K562 (cell line): ENCODE measurements at regions not wholly inside any gene's neighbourhood (a gene's known extent, or its start where the extent isn't known, plus 50 kb on each side); places are given as distances from the start of the nearest gene placed in this dataset.

Experiments used
- ATAC-seq: fragments of 200-7000 bp; cut with Tn5 transposase; 3 replicates; pipeline ENCODE4 v1.9.1; 2020; ENCODE audit warnings: moderate library complexity
- BruUV-seq: library from RNA; stranded (reverse); fragments of 400-500 nt; replicated peaks from 2 replicates; lab custom pipeline; 2021; lab: Mats Ljungman, UMichigan
- CTCF ChIA-PET: fragments of 300-600 bp; formaldehyde crosslinking; extraction: SDS; loops from one replicate; lab custom pipeline; 2021; ENCODE audit warnings: low intra/inter-chr PET ratio; lab: Yijun Ruan, JAX
- POLR2A ChIA-PET: fragments of 300-600, 350-650 bp; sonication (Branson Sonifier 250); formaldehyde crosslinking; extraction: SDS; loops from one replicate; lab custom pipeline; 2021; ENCODE audit warnings: antibody characterized with exemption, inconsistent platforms; lab: Yijun Ruan, JAX
- DNase-seq, 4 experiments: peaks; one replicate each; pipeline versions ENCODE4 v3.0.0 to v3.0.0-alpha.2; 2011 to 2018; ENCODE audit warnings: low spot score in 3 of 4, mixed read lengths in 3 of 4; ENCODE audit errors: extremely low read depth in 1 of 4
- FAIRE-seq: peaks from 2 replicates; lab custom pipeline; 2011; peaks lifted over from hg19 to GRCh38; lab: Jason Lieb, UNC
- H2AFZ ChIP-seq: 2 replicates; pipeline ENCODE4 v1.6.0; 2011; ENCODE audit warnings: low read depth, low read length, control low read depth, inconsistent platforms
- H3K27ac ChIP-seq: fragments of 200-600 bp; 3 replicates; pipeline ENCODE4 v1.8.0; 2011; ENCODE audit warnings: low read depth, mild to moderate bottlenecking, control low read depth, inconsistent platforms, low read length, moderate library complexity, mixed read lengths; ENCODE audit errors: extremely low read depth
- H3K27me3 ChIP-seq, 2 experiments: fragments of 300-600 bp in 1 of 2; 2 replicates in 1 of 2; 3 replicates in 1 of 2; pipeline versions ENCODE4 v1.6.0 to v1.8.0; 2011; ENCODE audit warnings: inconsistent platforms in 2 of 2, low read length in 2 of 2, mild to moderate bottlenecking in 1 of 2, mixed read lengths in 1 of 2, moderate library complexity in 1 of 2; ENCODE audit not compliant: control insufficient read depth in 2 of 2, insufficient read depth in 2 of 2
- H3K36me3 ChIP-seq: fragments of 300-600 bp; 3 replicates; pipeline ENCODE4 v1.8.0; 2011; ENCODE audit warnings: mild to moderate bottlenecking, low read length, inconsistent platforms; ENCODE audit not compliant: control insufficient read depth, insufficient read depth
- H3K4me1 ChIP-seq, 2 experiments: fragments of 200-600 bp in 1 of 2; replicated peaks in 1 of 2; 2 replicates in 1 of 2; 3 replicates in 1 of 2; pipeline versions ENCODE4 v1.5.1 to v1.8.0; 2011; ENCODE audit warnings: inconsistent platforms in 2 of 2, low read length in 2 of 2, mild to moderate bottlenecking in 1 of 2, mixed read lengths in 1 of 2, moderate library complexity in 1 of 2; ENCODE audit not compliant: control insufficient read depth in 2 of 2, insufficient read depth in 2 of 2
- H3K4me2 ChIP-seq: 2 replicates; pipeline ENCODE4 v1.6.1; 2011; ENCODE audit warnings: low read length, control low read depth, inconsistent platforms, mixed read lengths; ENCODE audit not compliant: insufficient read depth
- H3K4me3 ChIP-seq: fragments of 200-600 bp; sonication (generic), shearing (Covaris generic); 2 replicates; pipeline ENCODE4 v1.5.1; 2016; ENCODE audit warnings: control low read depth, inconsistent platforms
- H3K79me2 ChIP-seq: fragments of 200-600 bp; 3 replicates; pipeline ENCODE4 v1.8.0; 2011; ENCODE audit warnings: low read length, inconsistent platforms; ENCODE audit not compliant: control insufficient read depth, insufficient read depth
- H3K9ac ChIP-seq, 2 experiments: 2 replicates each; pipeline versions ENCODE4 v1.6.0 to v1.6.1; 2011; ENCODE audit warnings: low read depth in 2 of 2, low read length in 2 of 2, control low read depth in 1 of 2, inconsistent platforms in 1 of 2, mild to moderate bottlenecking in 1 of 2, mixed read lengths in 1 of 2; ENCODE audit not compliant: insufficient read depth in 1 of 2
- H3K9me1 ChIP-seq: one replicate; pipeline ENCODE4 v1.6.0; 2011; ENCODE audit warnings: inconsistent platforms, mild to moderate bottlenecking, low read length, moderate library complexity; ENCODE audit not compliant: control insufficient read depth, insufficient read depth
- H3K9me3 ChIP-seq: replicated peaks from 2 replicates; pipeline ENCODE4 v1.5.1; 2011; ENCODE audit warnings: low read depth, low read length, inconsistent platforms; ENCODE audit not compliant: control insufficient read depth, insufficient read depth
- H4K20me1 ChIP-seq: replicated peaks from 2 replicates; pipeline ENCODE4 v1.6.1; 2011; ENCODE audit warnings: low read length, inconsistent platforms, mixed read lengths; ENCODE audit not compliant: control insufficient read depth, insufficient read depth
- ARID2 ChIP-seq: fragments of 450-650 bp; IDR thresholded peaks from 2 replicates; pipeline ENCODE4 v1.6.1; 2017; ENCODE audit warnings: antibody characterized with exemption, mild to moderate bottlenecking
- CHCHD3 ChIP-seq: fragments of 250-450 bp; sonication (Bioruptor Pico); IDR thresholded peaks from 2 replicates; pipeline ENCODE4 v2.1.2; 2022; ENCODE audit warnings: mild to moderate bottlenecking
- FOXJ3 ChIP-seq: sonication (generic); formaldehyde crosslinking; IDR thresholded peaks from 2 replicates; pipeline ENCODE4 v1.4.0; 2020; ENCODE audit warnings: mild to moderate bottlenecking, missing genetic modification reagents
- HMG20B ChIP-seq: fragments of 250-450 bp; sonication (Bioruptor Pico); IDR thresholded peaks from 2 replicates; pipeline ENCODE4 v1.5.0; 2021; ENCODE audit warnings: mild to moderate bottlenecking
- MTA1 ChIP-seq: fragments of 450-650 bp; IDR thresholded peaks from 2 replicates; pipeline ENCODE4 v1.6.1; 2017; ENCODE audit warnings: borderline replicate concordance
- RHOXF2B ChIP-seq: fragments of 250-450 bp; sonication (Bioruptor Pico); conservative IDR thresholded peaks from 2 replicates; pipeline ENCODE4 v1.5.1; 2021
- ZNF140 ChIP-seq: fragments of 250-450 bp; sonication (Bioruptor Pico); IDR thresholded peaks from 2 replicates; pipeline ENCODE4 v1.8.0; 2021; ENCODE audit warnings: moderate library complexity, mild to moderate bottlenecking, inconsistent platforms
- WGBS: fragments of 100-300 bp; shearing (Covaris generic); methylation state at CpG from one replicate; pipeline ENCODE4 v1.1.6; 2016; ENCODE audit warnings: low coverage, mixed read lengths; ENCODE audit not compliant: insufficient coverage; ENCODE audit errors: missing lambda C conversion rate; 5-methylcytosine and 5-hydroxymethylcytosine counted together
- in situ Hi-C: fragments of 300-500 bp; cut with MboI; formaldehyde crosslinking; loops from 4 replicates; pipeline ENCODE4 v1.15.0; 2018; ENCODE audit warnings: inconsistent platforms, mixed read lengths
- intact Hi-C: fragments of 100-400 bp; cut with micrococcal nuclease; formaldehyde crosslinking; loops from 2 replicates; pipeline ENCODE4 v1.14.2; 2022
- TF ChIP-seq, protein P1 (sequence below): fragments of 450-650 bp; formaldehyde crosslinking; conservative IDR thresholded peaks from 2 replicates; pipeline ENCODE4 v1.4.0; 2022; ENCODE audit warnings: mild to moderate bottlenecking, missing genetic modification characterization

- TF ChIP-seq MTA1 = no peak
Observed at GRCh38 chr1:72482736-72483413, 200.5 kb upstream of the NEGR1 start (continued).

DNA sequence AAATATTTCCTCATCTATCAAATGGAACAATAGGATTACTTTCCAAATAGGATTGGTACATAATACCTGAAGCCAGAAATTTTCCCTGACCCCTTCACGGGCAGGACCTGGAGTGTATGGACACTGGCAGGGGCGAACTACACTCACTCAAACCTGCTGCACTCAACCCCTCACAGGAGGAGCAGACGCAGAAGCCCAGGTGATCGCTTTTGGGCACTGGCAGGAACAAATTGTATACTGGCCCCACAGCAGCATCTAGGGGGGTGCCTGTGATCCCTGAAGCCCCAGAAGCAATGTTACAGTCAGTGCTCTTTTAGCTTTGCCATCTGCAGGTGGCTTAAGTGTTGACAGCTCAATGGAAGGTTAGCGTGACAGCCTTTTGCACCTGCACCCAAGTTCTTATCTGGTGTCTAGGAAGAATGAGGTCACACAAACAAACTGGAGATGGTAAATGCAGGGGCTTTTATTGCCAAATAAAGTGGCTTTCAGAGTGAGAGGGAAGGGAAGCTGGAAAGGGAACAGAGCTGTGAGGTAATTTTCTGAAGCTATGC lies 199.2 kb upstream of the NEGR1 start:
- no peak overlapping the region for H3K4me3 ChIP-seq
- no TSS peak for BruUV-seq
- in situ Hi-C loops (no loop called here), intact Hi-C loops (no loop called here)
- no peak for ATAC-seq
- no peaks in the 10 kb centered on the region for H3K4me1 ChIP-seq
- TF ChIP-seq HMG20B (CRISPR knock-in tag) = no peak
- no peak for TF ChIP-seq RHOXF2B (CRISPR knock-in tag)
- TF ChIP-seq, protein P1, sequence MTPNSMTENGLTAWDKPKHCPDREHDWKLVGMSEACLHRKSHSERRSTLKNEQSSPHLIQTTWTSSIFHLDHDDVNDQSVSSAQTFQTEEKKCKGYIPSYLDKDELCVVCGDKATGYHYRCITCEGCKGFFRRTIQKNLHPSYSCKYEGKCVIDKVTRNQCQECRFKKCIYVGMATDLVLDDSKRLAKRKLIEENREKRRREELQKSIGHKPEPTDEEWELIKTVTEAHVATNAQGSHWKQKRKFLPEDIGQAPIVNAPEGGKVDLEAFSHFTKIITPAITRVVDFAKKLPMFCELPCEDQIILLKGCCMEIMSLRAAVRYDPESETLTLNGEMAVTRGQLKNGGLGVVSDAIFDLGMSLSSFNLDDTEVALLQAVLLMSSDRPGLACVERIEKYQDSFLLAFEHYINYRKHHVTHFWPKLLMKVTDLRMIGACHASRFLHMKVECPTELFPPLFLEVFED (CRISPR knock-in tag) = no peak
- no peak for TF ChIP-seq FOXJ3 (CRISPR knock-in tag)
- no peak for TF ChIP-seq ARID2
- TF ChIP-seq CHCHD3 = no peak
- no peak for TF ChIP-seq ZNF140
- no peaks in the 10 kb centered on the region for H3K27me3 ChIP-seq
- WGBS = 0% methylated on average over 5 of the region's 5 CpGs
- H3K9ac ChIP-seq = no peak overlapping the region
- H2AFZ ChIP-seq = no peak overlapping the region
- no peaks in the 10 kb centered on the region for H3K9me1 ChIP-seq
- H3K27ac ChIP-seq = no peak overlapping the region
- no peak for DNase-seq
- no peak for FAIRE-seq
- no peaks in the 10 kb centered on the region; the same call in none of the 2 replicates for H3K9me3 ChIP-seq
- ChIA-PET POLR2A (no interaction called here), CTCF (no interaction called here)
- H3K79me2 ChIP-seq = no peaks in the 10 kb centered on the region
- H3K36me3 ChIP-seq = no peaks in the 10 kb centered on the region
- no peak overlapping the region for H3K4me2 ChIP-seq
- H4K20me1 ChIP-seq = no peaks in the 10 kb centered on the region
